ENCODE measurements at regions not wholly inside any gene's neighbourhood (a gene's known extent, or its start where the extent isn't known, plus 50 kb on each side); places are given as distances from the start of the nearest gene placed in this dataset.
"Not testable (repeated sequence)": the region's sequence is repeated elsewhere in the genome, so short reads cannot be mapped to it uniquely, and the experiment has no call there.

GRCh38 chr5:42242881-42243485 is 180.3 kb upstream of the GHR start:
- Mint-ChIP-seq H3K27ac (no peak overlapping the region), H3K4me1 (no peaks in the 10 kb centered on the region), H3K4me3 (no peak overlapping the region), H3K36me3 (no peaks in the 10 kb centered on the region), H3K9me3 (no peaks in the 10 kb centered on the region), H3K27me3 (no peaks in the 10 kb centered on the region)
- ATAC-seq, result no peak

DNA sequence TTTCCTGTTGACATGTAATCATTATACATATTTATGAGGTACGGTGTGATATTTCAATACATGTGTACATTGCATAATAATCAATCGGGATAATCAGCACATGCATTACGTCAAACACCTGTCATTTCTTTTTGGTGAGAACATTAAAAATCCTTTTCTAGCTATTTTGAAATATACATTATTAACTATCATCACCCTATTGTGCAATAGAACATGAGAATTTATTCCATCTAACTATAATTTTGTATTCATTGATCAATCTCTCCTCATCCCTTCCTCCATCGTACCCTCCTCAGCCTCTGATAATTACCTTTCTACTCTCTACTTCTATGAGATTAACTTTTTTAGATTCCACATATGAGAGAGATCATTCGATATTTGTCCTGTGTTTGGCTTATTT is 170.9 kb upstream of the GHR start:
- no peak overlapping the region for H3K27ac Mint-ChIP-seq
- H3K27me3 Mint-ChIP-seq, result no peaks in the 10 kb centered on the region
- no peaks in the 10 kb centered on the region for H3K9me3 Mint-ChIP-seq
- H3K36me3 Mint-ChIP-seq, result no peaks in the 10 kb centered on the region
- H3K4me1 Mint-ChIP-seq, result no peaks in the 10 kb centered on the region
- ATAC-seq, result no peak
- no peak overlapping the region for H3K4me3 Mint-ChIP-seq

DNA sequence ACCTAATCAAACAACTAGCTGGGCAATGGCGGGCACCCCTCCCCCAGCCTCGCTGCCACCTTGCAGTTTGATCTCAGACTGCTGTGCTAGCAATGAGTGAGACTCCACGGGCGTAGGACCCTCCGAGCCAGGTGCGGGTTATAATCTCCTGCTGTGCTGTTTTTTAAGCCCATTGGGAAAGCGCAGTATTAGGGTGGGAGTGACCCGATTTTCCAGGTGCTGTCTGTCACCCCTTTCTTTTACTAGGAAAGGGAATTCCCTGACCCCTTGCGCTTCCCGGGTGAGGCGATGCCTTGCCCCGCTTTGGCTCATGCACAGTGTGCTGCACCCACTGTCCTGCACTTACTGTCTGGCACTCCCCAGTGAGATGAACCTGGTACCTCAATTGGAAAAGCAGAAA is 163.3 kb upstream of the GHR start:
- H3K9me3 Mint-ChIP-seq, H3K4me3 Mint-ChIP-seq, H3K27ac Mint-ChIP-seq, ATAC-seq, H3K36me3 Mint-ChIP-seq, H3K4me1 Mint-ChIP-seq, H3K27me3 Mint-ChIP-seq: not testable (repeated sequence)

- Mint-ChIP-seq H3K27ac (no peak overlapping the region), H3K36me3 (no peaks in the 10 kb centered on the region), H3K27me3 (no peaks in the 10 kb centered on the region), H3K9me3 (peaks cover 5% of the 10 kb centered on the region), H3K4me1 (no peaks in the 10 kb centered on the region), H3K4me3 (no peak overlapping the region)
- no peak for ATAC-seq
Measured at GRCh38 chr5:42267091-42267490, 156.1 kb upstream of the GHR start.

DNA sequence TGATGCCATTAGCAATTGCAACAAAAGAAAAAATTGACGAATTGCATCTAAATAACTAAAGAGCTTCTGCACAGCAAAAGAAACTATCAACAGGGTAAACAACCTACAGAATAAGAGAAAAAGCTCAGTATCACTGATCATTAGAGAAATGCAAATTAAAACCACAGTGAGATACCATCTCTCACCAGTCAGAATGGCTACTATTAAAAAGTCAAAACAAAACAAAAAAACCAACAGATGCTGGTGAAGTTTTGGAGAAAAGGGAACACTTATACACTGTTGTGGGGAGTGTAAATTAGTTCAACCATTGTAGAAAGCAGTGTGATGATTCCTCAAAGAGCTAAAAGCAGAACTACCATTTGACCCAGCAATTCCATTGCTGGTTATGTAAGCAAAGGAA is 155.1 kb upstream of the GHR start:
- ATAC-seq, H3K9me3 Mint-ChIP-seq, H3K4me1 Mint-ChIP-seq, H3K36me3 Mint-ChIP-seq, H3K4me3 Mint-ChIP-seq, H3K27me3 Mint-ChIP-seq, H3K27ac Mint-ChIP-seq: not testable (repeated sequence)

GRCh38 chr5:42268630-42269029 is 154.6 kb upstream of the GHR start:
- H3K27me3 Mint-ChIP-seq, result no peaks in the 10 kb centered on the region
- H3K9me3 Mint-ChIP-seq, result peaks cover 5% of the 10 kb centered on the region
- no peak for ATAC-seq
- no peak overlapping the region for H3K4me3 Mint-ChIP-seq
- H3K4me1 Mint-ChIP-seq, result no peaks in the 10 kb centered on the region
- H3K27ac Mint-ChIP-seq, result no peak overlapping the region
- no peaks in the 10 kb centered on the region for H3K36me3 Mint-ChIP-seq

DNA sequence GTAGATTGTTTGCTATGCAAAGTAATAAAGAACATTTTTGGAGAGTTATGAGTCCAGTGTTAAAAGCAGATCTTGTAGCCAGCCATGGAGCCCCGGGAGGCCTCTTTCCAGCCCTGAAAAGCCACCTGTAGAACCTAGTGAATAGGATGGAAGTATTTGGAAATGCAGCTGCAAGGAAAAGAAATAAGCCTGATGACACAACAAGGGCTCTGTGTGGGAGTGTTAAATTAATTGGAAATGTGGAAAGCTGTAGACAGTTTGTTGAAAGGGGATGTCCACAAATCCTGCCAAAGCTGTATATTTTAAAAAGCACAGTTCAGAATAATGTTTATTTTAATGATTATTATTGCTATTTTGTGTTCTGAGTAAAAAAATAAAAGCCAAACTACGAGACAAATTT is 152.5 kb upstream of the GHR start:
- no peak for ATAC-seq
- Mint-ChIP-seq H3K36me3 (no peaks in the 10 kb centered on the region), H3K4me1 (no peaks in the 10 kb centered on the region), H3K9me3 (no peaks in the 10 kb centered on the region), H3K27ac (no peak overlapping the region), H3K27me3 (no peaks in the 10 kb centered on the region), H3K4me3 (no peak overlapping the region)

GRCh38 chr5:42274913-42275312 is 148.3 kb upstream of the GHR start:
- H3K36me3 Mint-ChIP-seq, result no peaks in the 10 kb centered on the region
- H3K4me3 Mint-ChIP-seq, result no peak overlapping the region

GRCh38 chr5:42277293-42277692 is 145.9 kb upstream of the GHR start:
- Mint-ChIP-seq H3K27ac (no peak overlapping the region), H3K27me3 (no peaks in the 10 kb centered on the region), H3K4me1 (no peaks in the 10 kb centered on the region), H3K9me3 (no peaks in the 10 kb centered on the region), H3K36me3 (no peaks in the 10 kb centered on the region), H3K4me3 (no peak overlapping the region)
- no peak for ATAC-seq

More at GRCh38 chr5:42274913-42275312, 148.3 kb upstream of the GHR start:
- H3K27me3 Mint-ChIP-seq, result no peaks in the 10 kb centered on the region
- ATAC-seq, result no peak
- H3K9me3 Mint-ChIP-seq, result no peaks in the 10 kb centered on the region
- no peak overlapping the region for H3K27ac Mint-ChIP-seq
- H3K4me1 Mint-ChIP-seq, result no peaks in the 10 kb centered on the region

- Mint-ChIP-seq H3K9me3 (no peaks in the 10 kb centered on the region), H3K36me3 (no peaks in the 10 kb centered on the region), H3K4me3 (no peak overlapping the region), H3K4me1 (no peaks in the 10 kb centered on the region), H3K27ac (no peak overlapping the region), H3K27me3 (no peaks in the 10 kb centered on the region)
- no peak for ATAC-seq
Measured at GRCh38 chr5:42284584-42284983, 138.7 kb upstream of the GHR start.

- no peaks in the 10 kb centered on the region for H3K9me3 Mint-ChIP-seq
Measured at GRCh38 chr5:42285230-42285629, 138.0 kb upstream of the GHR start.

DNA sequence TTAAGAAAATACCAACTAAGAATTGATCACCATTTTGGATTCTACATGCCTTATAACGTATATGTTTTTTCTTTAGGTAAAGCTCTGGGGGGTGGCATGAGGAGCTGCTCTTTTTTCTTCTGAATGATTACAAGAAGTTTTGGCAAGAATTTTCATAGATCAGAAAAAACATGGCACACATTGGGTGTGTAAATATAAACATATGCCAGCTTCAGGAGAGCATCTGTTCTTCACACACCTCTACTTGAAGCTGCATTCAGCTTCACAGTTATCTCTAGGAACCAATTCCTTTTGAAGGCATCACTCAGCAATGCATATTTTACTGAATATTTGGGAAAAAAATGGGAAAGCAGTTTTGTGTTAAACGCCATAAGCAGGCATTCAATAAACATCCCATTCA is 122.7 kb upstream of the GHR start:
- H3K27me3 Mint-ChIP-seq, result no peaks in the 10 kb centered on the region
- no peaks in the 10 kb centered on the region for H3K36me3 Mint-ChIP-seq
- H3K9me3 Mint-ChIP-seq, result peaks cover 3% of the 10 kb centered on the region
- H3K4me3 Mint-ChIP-seq, result no peak overlapping the region
- no peaks in the 10 kb centered on the region for H3K4me1 Mint-ChIP-seq
- no peak overlapping the region for H3K27ac Mint-ChIP-seq
- no peak for ATAC-seq

More at GRCh38 chr5:42285230-42285629, 138.0 kb upstream of the GHR start:
- Mint-ChIP-seq H3K27ac (no peak overlapping the region), H3K4me1 (no peaks in the 10 kb centered on the region), H3K27me3 (no peaks in the 10 kb centered on the region), H3K36me3 (no peaks in the 10 kb centered on the region), H3K4me3 (no peak overlapping the region)
- no peak for ATAC-seq

GRCh38 chr5:42301349-42301748 is 121.9 kb upstream of the GHR start:
- Mint-ChIP-seq H3K36me3 (no peaks in the 10 kb centered on the region), H3K27ac (no peak overlapping the region), H3K4me3 (no peak overlapping the region), H3K4me1 (no peaks in the 10 kb centered on the region), H3K9me3 (peaks cover 2% of the 10 kb centered on the region), H3K27me3 (no peaks in the 10 kb centered on the region)
- no peak for ATAC-seq

GRCh38 chr5:42302186-42302585 is 121.1 kb upstream of the GHR start:
- Mint-ChIP-seq H3K4me1 (no peaks in the 10 kb centered on the region), H3K36me3 (no peaks in the 10 kb centered on the region), H3K9me3 (no peaks in the 10 kb centered on the region), H3K4me3 (no peak overlapping the region), H3K27ac (no peak overlapping the region), H3K27me3 (no peaks in the 10 kb centered on the region)
- peak; percentile 37 for ATAC-seq

- Mint-ChIP-seq H3K4me1 (no peaks in the 10 kb centered on the region), H3K36me3 (no peaks in the 10 kb centered on the region), H3K27ac (no peak overlapping the region), H3K9me3 (no peaks in the 10 kb centered on the region), H3K27me3 (no peaks in the 10 kb centered on the region), H3K4me3 (no peak overlapping the region)
- no peak for ATAC-seq
Measured at GRCh38 chr5:42306287-42306686, 117.0 kb upstream of the GHR start.

GRCh38 chr5:42309865-42310264 is 113.4 kb upstream of the GHR start:
- no peak overlapping the region for H3K4me3 Mint-ChIP-seq
- H3K9me3 Mint-ChIP-seq, result no peaks in the 10 kb centered on the region
- H3K27ac Mint-ChIP-seq, result no peak overlapping the region
- H3K36me3 Mint-ChIP-seq, result no peaks in the 10 kb centered on the region
- H3K27me3 Mint-ChIP-seq, result no peaks in the 10 kb centered on the region
- H3K4me1 Mint-ChIP-seq, result no peaks in the 10 kb centered on the region
- no peak for ATAC-seq

- Mint-ChIP-seq H3K27me3 (no peaks in the 10 kb centered on the region), H3K4me3 (no peak overlapping the region), H3K4me1 (no peaks in the 10 kb centered on the region), H3K36me3 (peaks cover 7% of the 10 kb centered on the region), H3K9me3 (peaks cover 11% of the 10 kb centered on the region), H3K27ac (no peak overlapping the region)
- ATAC-seq, result no peak
Measured at GRCh38 chr5:42315214-42315613, 108.0 kb upstream of the GHR start.
